ENCODE measurements at regions not wholly inside any gene's neighbourhood (a gene's known extent, or its start where the extent isn't known, plus 50 kb on each side); places are given as distances from the start of the nearest gene placed in this dataset.

GRCh38 chr14:85960756-85961155, 430.8 kb downstream of the FLRT2 start:
- H3K4me3 ChIP-seq, result no peak overlapping the region
- H3K27ac ChIP-seq, result no peak overlapping the region
- 22 to 47% methylated on average over 2 of the region's 2 CpGs for WGBS, 2 donors
- no peak for TF ChIP-seq POLR2A (IDR thresholded peaks at IDR 0.05)
- no peak for TF ChIP-seq CTCF (IDR thresholded peaks at IDR 0.05)
- H3K36me3 ChIP-seq, result no peaks in the 10 kb centered on the region
- H3K27me3 ChIP-seq, result no peaks in the 10 kb centered on the region
- intact Hi-C loops (cut with DNase I), result no loop called here
- DNase-seq, result no peak
- no peaks in the 10 kb centered on the region for H3K9me3 ChIP-seq
- H3K4me1 ChIP-seq, result no peaks in the 10 kb centered on the region

GRCh38 chr14:85959063-85959462, 429.1 kb downstream of the FLRT2 start:
- WGBS, 2 donors, result 77 to 89% methylated on average over 3 of the region's 3 CpGs
- Histone ChIP-seq H3K4me1 (no peaks in the 10 kb centered on the region), H3K4me3 (no peak overlapping the region), H3K9me3 (no peaks in the 10 kb centered on the region), H3K27ac (no peak overlapping the region), H3K36me3 (no peaks in the 10 kb centered on the region), H3K27me3 (no peaks in the 10 kb centered on the region)
- intact Hi-C loops (cut with DNase I), result no loop called here
- TF ChIP-seq CTCF (IDR thresholded peaks at IDR 0.05) (no peak), POLR2A (IDR thresholded peaks at IDR 0.05) (no peak)
- DNase-seq, result no peak

- no peak for TF ChIP-seq CTCF (IDR thresholded peaks at IDR 0.05)
- TF ChIP-seq POLR2A (IDR thresholded peaks at IDR 0.05), result no peak
- no peak for DNase-seq
- Histone ChIP-seq H3K4me3 (no peak overlapping the region), H3K27ac (no peak overlapping the region), H3K27me3 (no peaks in the 10 kb centered on the region), H3K4me1 (no peaks in the 10 kb centered on the region), H3K36me3 (no peaks in the 10 kb centered on the region), H3K9me3 (no peaks in the 10 kb centered on the region)
- 52 to 58% methylated on average over 1 of the region's 1 CpG for WGBS, 2 donors
- intact Hi-C loops (cut with DNase I), result no loop called here
These were observed 428.1 kb downstream of the FLRT2 start for GRCh38 chr14:85958069-85958468.

- DNase-seq, result no peak
- Histone ChIP-seq H3K9me3 (no peaks in the 10 kb centered on the region), H3K36me3 (no peaks in the 10 kb centered on the region), H3K27me3 (no peaks in the 10 kb centered on the region), H3K4me3 (no peak overlapping the region), H3K4me1 (no peaks in the 10 kb centered on the region), H3K27ac (no peak overlapping the region)
- TF ChIP-seq POLR2A (IDR thresholded peaks at IDR 0.05) (no peak), CTCF (IDR thresholded peaks at IDR 0.05) (no peak)
- WGBS, 2 donors, result 62 to 64% methylated on average over 3 of the region's 3 CpGs
- intact Hi-C loops (cut with DNase I), result no loop called here
These were observed 423.3 kb downstream of the FLRT2 start for GRCh38 chr14:85953265-85953664.

- no peak overlapping the region for H3K4me3 ChIP-seq
- no peak for TF ChIP-seq CTCF (IDR thresholded peaks at IDR 0.05)
- TF ChIP-seq POLR2A (IDR thresholded peaks at IDR 0.05), result no peak
- WGBS, 2 donors, result 48 to 72% methylated on average over 4 of the region's 4 CpGs
- no peaks in the 10 kb centered on the region for H3K4me1 ChIP-seq
- H3K27ac ChIP-seq, result no peak overlapping the region
- no peaks in the 10 kb centered on the region for H3K27me3 ChIP-seq
- no peaks in the 10 kb centered on the region for H3K36me3 ChIP-seq
- DNase-seq, result no peak
- intact Hi-C loops (cut with DNase I), result no loop called here
- H3K9me3 ChIP-seq, result no peaks in the 10 kb centered on the region
These were observed 418.2 kb downstream of the FLRT2 start for GRCh38 chr14:85948153-85948552.

Measured in esophagus squamous epithelium (tissue), 5 donors.